H1 (cell line): ENCODE measurements at regions not wholly inside any gene's neighbourhood (a gene's known extent, or its start where the extent isn't known, plus 50 kb on each side); places are given as distances from the start of the nearest gene placed in this dataset.

Experiments
- CTCF ChIA-PET: fragments of 300-600 bp; sonication (Branson Sonifier 250); formaldehyde crosslinking; loops from one replicate; lab custom pipeline; 2021; ENCODE audit not compliant: partially characterized antibody; lab: Charles Lee
- POLR2A ChIA-PET: fragments of 300-600 bp; sonication (Branson Sonifier 250); formaldehyde crosslinking; loops from one replicate; lab custom pipeline; 2021; ENCODE audit warnings: inconsistent platforms; ENCODE audit not compliant: partially characterized antibody; lab: Charles Lee
- DNase-seq, 2 experiments: peaks; one replicate each; pipeline versions ENCODE4 v3.0.0 to v3.0.0-alpha.2; 2010 to 2022; ENCODE audit warnings: low spot score in 2 of 2, low read depth in 1 of 2, mixed read lengths in 1 of 2
- FAIRE-seq: peaks from 2 replicates; lab custom pipeline; 2011; peaks lifted over from hg19 to GRCh38; lab: Jason Lieb, UNC
- H2AFZ ChIP-seq: 2 replicates; pipeline ENCODE4 v1.8.1; 2012; ENCODE audit warnings: low read length, inconsistent platforms
- H2AK5ac ChIP-seq: 2 replicates; pipeline ENCODE4 v1.6.1; 2013; ENCODE audit warnings: low read depth, low read length
- H2BK120ac ChIP-seq: replicated peaks from 2 replicates; pipeline ENCODE3; 2013; ENCODE audit warnings: low read depth, low read length, inconsistent platforms
- H2BK12ac ChIP-seq: 2 replicates; pipeline ENCODE4 v1.6.1; 2013; ENCODE audit warnings: low read depth, low read length
- H2BK15ac ChIP-seq: 2 replicates; pipeline ENCODE4 v1.6.1; 2013; ENCODE audit warnings: low read length
- H2BK20ac ChIP-seq: 2 replicates; pipeline ENCODE4 v1.6.1; 2013; ENCODE audit warnings: low read length
- H2BK5ac ChIP-seq: 2 replicates; pipeline ENCODE4 v1.6.1; 2013; ENCODE audit warnings: low read depth, low read length
- H3K14ac ChIP-seq: 2 replicates; pipeline ENCODE4 v1.6.1; 2013; ENCODE audit warnings: inconsistent platforms; ENCODE audit not compliant: insufficient read length
- H3K18ac ChIP-seq: 2 replicates; pipeline ENCODE4 v1.6.1; 2013; ENCODE audit warnings: low read length; ENCODE audit errors: extremely low read depth
- H3K23ac ChIP-seq: 2 replicates; pipeline ENCODE4 v1.6.1; 2013; ENCODE audit warnings: inconsistent platforms; ENCODE audit not compliant: insufficient read length
- H3K23me2 ChIP-seq: 2 replicates; pipeline ENCODE4 v1.6.1; 2013; ENCODE audit warnings: low read depth, low read length
- H3K27ac ChIP-seq: 2 replicates; pipeline ENCODE4 v1.6.1; 2011; ENCODE audit warnings: low read depth, low read length, inconsistent platforms
- H3K27me3 ChIP-seq, 4 experiments: replicated peaks in 1 of 4; 1 replicate in 1 of 4; 2 replicates in 3 of 4; pipeline versions ENCODE4 v1.6.1 to v1.8.1; 2011 to 2013; ENCODE audit warnings: low read length in 3 of 4, mild to moderate bottlenecking in 3 of 4, inconsistent platforms in 2 of 4, mixed read lengths in 2 of 4, moderate library complexity in 1 of 4; ENCODE audit not compliant: control insufficient read depth in 3 of 4, insufficient read depth in 3 of 4; ENCODE audit errors: extremely low read depth in 1 of 4
- H3K36me3 ChIP-seq, 4 experiments: 2 replicates each; pipeline versions ENCODE4 v1.6.1 to v1.8.1; 2011 to 2013; ENCODE audit warnings: mild to moderate bottlenecking in 4 of 4, low read length in 3 of 4, moderate library complexity in 2 of 4, control low read depth in 1 of 4, inconsistent platforms in 1 of 4; ENCODE audit not compliant: insufficient read depth in 4 of 4, control insufficient read depth in 2 of 4
- H3K4ac ChIP-seq: replicated peaks from 2 replicates; pipeline ENCODE3; 2013; ENCODE audit warnings: low read length, low read depth, mixed read lengths, inconsistent platforms; ENCODE audit not compliant: insufficient read length
- H3K4me1 ChIP-seq, 4 experiments: replicated peaks in 1 of 4; 1 replicate in 1 of 4; 2 replicates in 3 of 4; pipeline versions ENCODE4 v1.6.1 to v1.8.1; 2011 to 2013; ENCODE audit warnings: low read length in 3 of 4, inconsistent platforms in 2 of 4, mixed read lengths in 1 of 4; ENCODE audit not compliant: insufficient read depth in 4 of 4, control insufficient read depth in 3 of 4
- H3K4me2 ChIP-seq, 2 experiments: 2 replicates each; pipeline versions ENCODE4 v1.6.1 to v1.8.1; 2011 to 2013; ENCODE audit warnings: low read depth in 2 of 2, low read length in 2 of 2, control low read depth in 1 of 2, inconsistent platforms in 1 of 2, mild to moderate bottlenecking in 1 of 2; ENCODE audit not compliant: insufficient read depth in 1 of 2
- H3K4me3 ChIP-seq, 4 experiments: fragments of 200-600, 300-600 bp in 1 of 4; sonication (generic), shearing (Covaris generic), sonication (Bioruptor Twin) in 1 of 4; 2 replicates each; pipeline versions ENCODE4 v1.5.1 to v1.8.1; 2011 to 2016; ENCODE audit warnings: low read length in 4 of 4, low read depth in 3 of 4, control low read depth in 2 of 4, inconsistent platforms in 2 of 4, mild to moderate bottlenecking in 2 of 4, mixed read lengths in 1 of 4, moderate library complexity in 1 of 4; ENCODE audit not compliant: insufficient read depth in 2 of 4; ENCODE audit errors: extremely low read depth in 1 of 4
- H3K56ac ChIP-seq: replicated peaks from 2 replicates; pipeline ENCODE3; 2013; ENCODE audit warnings: low read depth, mild to moderate bottlenecking, mixed read lengths, low read length, inconsistent platforms; ENCODE audit not compliant: insufficient read length
- H3K79me1 ChIP-seq: 2 replicates; pipeline ENCODE4 v1.6.1; 2013; ENCODE audit warnings: low read depth, low read length, control low read depth
- H3K79me2 ChIP-seq, 2 experiments: 2 replicates each; pipeline versions ENCODE4 v1.6.1 to v1.8.1; 2012 to 2013; ENCODE audit warnings: low read length in 2 of 2, mild to moderate bottlenecking in 2 of 2, inconsistent platforms in 1 of 2; ENCODE audit not compliant: insufficient read depth in 2 of 2, control insufficient read depth in 1 of 2
- H3K9ac ChIP-seq, 4 experiments: replicated peaks in 1 of 4; 1 replicate in 1 of 4; 2 replicates in 3 of 4; pipeline versions ENCODE4 v1.6.1 to v1.8.1; 2011 to 2013; ENCODE audit warnings: low read depth in 3 of 4, low read length in 3 of 4, control low read depth in 2 of 4, mild to moderate bottlenecking in 2 of 4, moderate library complexity in 2 of 4, inconsistent platforms in 1 of 4; ENCODE audit errors: extremely low read depth in 1 of 4
- H3K9me3 ChIP-seq, 2 experiments: 2 replicates each; pipeline versions ENCODE4 v1.6.1 to v1.8.1; 2012 to 2013; ENCODE audit warnings: mild to moderate bottlenecking in 2 of 2, moderate library complexity in 2 of 2, control low read depth in 1 of 2, inconsistent platforms in 1 of 2, low read depth in 1 of 2, low read length in 1 of 2, mixed read lengths in 1 of 2; ENCODE audit not compliant: insufficient read depth in 2 of 2
- H4K20me1 ChIP-seq, 2 experiments: replicated peaks in 1 of 2; 2 replicates each; pipeline versions ENCODE3 to v1.8.1; 2011 to 2013; ENCODE audit warnings: inconsistent platforms in 2 of 2, low read length in 2 of 2, mild to moderate bottlenecking in 1 of 2; ENCODE audit not compliant: insufficient read depth in 2 of 2, control insufficient read depth in 1 of 2
- H4K5ac ChIP-seq: 2 replicates; pipeline ENCODE4 v1.6.1; 2013; ENCODE audit warnings: low read length, low read depth, mixed read lengths, inconsistent platforms; ENCODE audit not compliant: insufficient read length
- H4K8ac ChIP-seq: 2 replicates; pipeline ENCODE4 v1.8.0; 2013; ENCODE audit warnings: mild to moderate bottlenecking, moderate library complexity, low read length, inconsistent platforms; ENCODE audit not compliant: insufficient read depth; ENCODE audit errors: extremely low read depth
- H4K91ac ChIP-seq: replicated peaks from 2 replicates; pipeline ENCODE3; 2013; ENCODE audit warnings: low read length, mixed read lengths, inconsistent platforms; ENCODE audit not compliant: insufficient read length
- BCL11A ChIP-seq, 2 experiments: IDR thresholded peaks; one replicate each; pipeline ENCODE4 v1.6.1; 2011; ENCODE audit warnings: low read depth in 2 of 2, low read length in 2 of 2, mild to moderate bottlenecking in 2 of 2
- CHD2 ChIP-seq: IDR thresholded peaks from 2 replicates; pipeline ENCODE4 v1.6.1; 2012; ENCODE audit warnings: low read length, improper control_type of control experiment
- CREB1 ChIP-seq: IDR thresholded peaks from 2 replicates; pipeline ENCODE4 v1.6.1; 2012; ENCODE audit warnings: inconsistent platforms
- GABPA ChIP-seq: IDR thresholded peaks from 2 replicates; pipeline ENCODE4 v1.6.1; 2011; ENCODE audit warnings: mild to moderate bottlenecking, low read length, moderate library complexity, borderline replicate concordance; ENCODE audit not compliant: insufficient read depth
- HDAC6 ChIP-seq: IDR thresholded peaks from one replicate; pipeline ENCODE4 v1.7.1; 2012; ENCODE audit warnings: low read depth, mild to moderate bottlenecking, inconsistent platforms, low read length, moderate library complexity
- KDM4A ChIP-seq: IDR thresholded peaks from one replicate; pipeline ENCODE4 v1.7.1; 2012; ENCODE audit warnings: low read depth, mild to moderate bottlenecking, moderate library complexity, low read length, inconsistent platforms; ENCODE audit not compliant: severe bottlenecking
- POLR2A ChIP-seq, 2 experiments: IDR thresholded peaks; 1 replicate in 1 of 2; 2 replicates in 1 of 2; pipeline ENCODE4 v1.6.1; 2011; ENCODE audit warnings: low read depth in 2 of 2, low read length in 2 of 2, mild to moderate bottlenecking in 2 of 2; ENCODE audit errors: control extremely low read depth in 1 of 2
- POLR2AphosphoS5 ChIP-seq: IDR thresholded peaks from 2 replicates; pipeline ENCODE4 v1.6.1; 2011; ENCODE audit warnings: low read depth, low read length
- RBBP5 ChIP-seq: IDR thresholded peaks from 2 replicates; pipeline ENCODE4 v1.7.1; 2012; ENCODE audit warnings: low read depth, mild to moderate bottlenecking, inconsistent platforms, low read length, moderate library complexity, borderline replicate concordance
- RFX5 ChIP-seq: IDR thresholded peaks from 2 replicates; pipeline ENCODE4 v1.6.1; 2011; ENCODE audit warnings: low read depth, low read length, improper control_type of control experiment, borderline replicate concordance
- SAP30 ChIP-seq: fragments of 300-600 bp; sonication (generic); IDR thresholded peaks from 2 replicates; pipeline ENCODE4 v1.7.1; 2012; ENCODE audit warnings: low read length, moderate library complexity, mild to moderate bottlenecking, inconsistent platforms; ENCODE audit not compliant: insufficient read depth, insufficient replicate concordance
- SIN3A ChIP-seq, 2 experiments: IDR thresholded peaks in 1 of 2; conservative IDR thresholded peaks in 1 of 2; 2 replicates each; pipeline ENCODE4 v1.6.1; 2011 to 2012; ENCODE audit warnings: low read length in 2 of 2, improper control_type of control experiment in 1 of 2, low read depth in 1 of 2, mild to moderate bottlenecking in 1 of 2
- SUZ12 ChIP-seq: fragments of 200-600 bp; sonication (generic); IDR thresholded peaks from 2 replicates; pipeline ENCODE4 v1.6.1; 2012; ENCODE audit warnings: mild to moderate bottlenecking, inconsistent platforms, low read length, moderate library complexity, mixed read lengths
- TEAD4 ChIP-seq: IDR thresholded peaks from 2 replicates; pipeline ENCODE4 v1.6.1; 2012; ENCODE audit warnings: low read depth, low read length, inconsistent platforms, mixed read lengths
- WGBS, 2 experiments: shearing (Covaris generic) in 1 of 2; methylation state at CpG; one replicate each; pipeline versions ENCODE4 v1.1.6 to v1.1.7; 2013 to 2015; ENCODE audit warnings: low lambda C conversion rate in 2 of 2, mixed read lengths in 2 of 2, inconsistent platforms in 1 of 2, low coverage in 1 of 2, missing lambda C conversion rate in 1 of 2; ENCODE audit not compliant: insufficient replicate concordance in 2 of 2, insufficient coverage in 1 of 2, insufficient read length in 1 of 2; ENCODE audit errors: extremely low coverage in 1 of 2, missing lambda C conversion rate in 1 of 2; 5-methylcytosine and 5-hydroxymethylcytosine counted together
- TF ChIP-seq, protein P1 (sequence below): IDR thresholded peaks from 2 replicates; pipeline ENCODE4 v1.6.1; 2011; ENCODE audit warnings: low read length, improper control_type of control experiment

DNA sequence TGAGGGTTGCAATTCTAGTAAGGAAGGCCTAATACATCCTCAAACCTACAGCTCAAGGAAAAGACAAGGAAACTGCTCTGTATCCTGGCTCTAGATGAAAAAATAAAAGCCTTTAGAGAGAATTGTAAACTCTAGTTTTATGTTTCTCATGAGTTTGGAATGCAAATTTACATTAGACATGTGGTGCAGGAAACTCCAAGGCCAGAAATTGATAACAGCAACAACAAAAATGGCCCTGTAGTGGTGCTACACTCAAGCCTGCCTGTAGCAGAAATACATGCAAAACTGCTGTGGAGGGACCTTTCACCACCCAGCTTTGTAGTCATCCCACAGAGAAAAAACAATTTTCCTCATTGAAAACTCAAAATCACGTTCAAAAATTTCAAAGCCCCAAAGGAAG is 546.7 kb upstream of the LRRN3 start:
- Histone ChIP-seq H2BK12ac (no peak overlapping the region), H3K4me1 (no peaks in the 10 kb centered on the region), H2AFZ (no peak overlapping the region), H2AK5ac (no peak overlapping the region), H3K18ac (no peak overlapping the region), H3K9ac (no peak overlapping the region), H2BK5ac (no peak overlapping the region), H3K23me2 (no peaks in the 10 kb centered on the region), H2BK120ac (no peak overlapping the region), H3K79me2 (no peaks in the 10 kb centered on the region), H3K36me3 (no peaks in the 10 kb centered on the region), H3K4ac (no peak overlapping the region), H4K91ac (no peak overlapping the region), H4K20me1 (no peaks in the 10 kb centered on the region), H3K9me3 (no peaks in the 10 kb centered on the region), H4K8ac (no peak overlapping the region), H3K79me1 (no peaks in the 10 kb centered on the region), H3K56ac (no peak overlapping the region), H2BK15ac (no peak overlapping the region), H3K14ac (no peak overlapping the region), H3K27ac (no peak overlapping the region), H3K23ac (no peak overlapping the region), H2BK20ac (no peak overlapping the region), H3K27me3 (no peaks in the 10 kb centered on the region), H3K4me3 (no peak overlapping the region), H3K4me2 (no peak overlapping the region), H4K5ac (no peak overlapping the region)
- ChIA-PET CTCF (no interaction called here), POLR2A (no interaction called here)
- FAIRE-seq (no peak), DNase-seq (no peak)
- WGBS, 2 experiments, result 94% methylated on average over 1 of the region's 1 CpG; no CpG with 5 or more reads in 1 of the 2 experiments
- no peak for TF ChIP-seq HDAC6
- no peak for TF ChIP-seq CREB1
- TF ChIP-seq, protein P1, sequence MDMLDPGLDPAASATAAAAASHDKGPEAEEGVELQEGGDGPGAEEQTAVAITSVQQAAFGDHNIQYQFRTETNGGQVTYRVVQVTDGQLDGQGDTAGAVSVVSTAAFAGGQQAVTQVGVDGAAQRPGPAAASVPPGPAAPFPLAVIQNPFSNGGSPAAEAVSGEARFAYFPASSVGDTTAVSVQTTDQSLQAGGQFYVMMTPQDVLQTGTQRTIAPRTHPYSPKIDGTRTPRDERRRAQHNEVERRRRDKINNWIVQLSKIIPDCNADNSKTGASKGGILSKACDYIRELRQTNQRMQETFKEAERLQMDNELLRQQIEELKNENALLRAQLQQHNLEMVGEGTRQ, result no peak
- TF ChIP-seq RFX5, result no peak
- TF ChIP-seq SUZ12, result no peak
- TF ChIP-seq KDM4A, result no peak
- TF ChIP-seq SAP30, result no peak
- TF ChIP-seq TEAD4, result no peak
- no peak for TF ChIP-seq BCL11A (IDR thresholded peaks at IDR 0.05; ENCODE audit: low read depth in 2 of 2, low read length in 2 of 2)
- TF ChIP-seq GABPA, result no peak
- no peak for TF ChIP-seq RBBP5
- TF ChIP-seq POLR2A (IDR thresholded peaks at IDR 0.05; ENCODE audit: control extremely low read depth in 1 of 2, low read depth in 2 of 2, low read length in 2 of 2), result no peak
- TF ChIP-seq POLR2AphosphoS5, result no peak
- TF ChIP-seq CHD2, result no peak
- TF ChIP-seq SIN3A (conservative IDR thresholded peaks at IDR 0.05 in 1 of 2, IDR thresholded peaks at IDR 0.05 in 1 of 2; ENCODE audit: low read depth in 1 of 2, low read length in 2 of 2), result no peak
